HTR-8/SVneo (cell line): ENCODE measurements at regions not wholly inside any gene's neighbourhood (a gene's known extent, or its start where the extent isn't known, plus 50 kb on each side); places are given as distances from the start of the nearest gene placed in this dataset.
"Not testable (repeated sequence)": the region's sequence is repeated elsewhere in the genome, so short reads cannot be mapped to it uniquely, and the experiment has no call there.

Experiments
- DNase-seq: peaks from one replicate; pipeline ENCODE4 v3.0.0; 2011; ENCODE audit warnings: low spot score, mixed read lengths; ENCODE audit not compliant: insufficient read length
- FAIRE-seq: peaks from 2 replicates; lab custom pipeline; 2011; peaks lifted over from hg19 to GRCh38; lab: Jason Lieb, UNC

DNA sequence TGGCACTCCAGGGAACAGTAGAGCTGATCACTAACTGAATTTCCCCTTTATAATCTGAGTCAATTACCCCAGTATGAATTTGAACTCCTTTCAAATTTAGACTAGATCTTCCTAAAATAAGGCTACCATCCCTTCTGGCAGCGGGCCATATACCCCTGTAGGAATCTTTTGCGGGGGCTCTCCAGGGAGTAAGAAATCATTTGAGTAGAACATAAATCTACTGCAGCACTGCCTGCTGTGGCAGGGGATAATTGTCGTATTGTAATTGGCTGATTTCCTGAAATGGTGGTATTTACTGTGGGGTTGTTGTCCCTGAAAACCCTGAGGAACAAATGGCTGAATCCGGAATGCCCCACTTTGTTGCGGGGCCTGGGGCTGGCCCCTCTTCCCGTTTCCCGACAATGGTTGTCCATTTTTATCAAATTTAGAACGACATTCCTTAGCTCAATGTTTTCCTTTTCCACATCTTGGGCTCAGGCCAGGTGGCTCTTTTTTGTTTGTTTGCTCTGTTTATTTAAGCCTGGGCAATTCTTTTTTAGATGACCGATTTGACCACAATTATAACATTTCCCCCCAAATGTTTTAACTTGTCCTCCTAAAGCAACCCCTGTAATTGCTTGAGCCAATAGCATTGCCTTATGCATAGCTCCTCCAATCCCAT lies 74.8 kb upstream of the ZNF195 start:
- not testable (repeated sequence) for FAIRE-seq, DNase-seq

DNA sequence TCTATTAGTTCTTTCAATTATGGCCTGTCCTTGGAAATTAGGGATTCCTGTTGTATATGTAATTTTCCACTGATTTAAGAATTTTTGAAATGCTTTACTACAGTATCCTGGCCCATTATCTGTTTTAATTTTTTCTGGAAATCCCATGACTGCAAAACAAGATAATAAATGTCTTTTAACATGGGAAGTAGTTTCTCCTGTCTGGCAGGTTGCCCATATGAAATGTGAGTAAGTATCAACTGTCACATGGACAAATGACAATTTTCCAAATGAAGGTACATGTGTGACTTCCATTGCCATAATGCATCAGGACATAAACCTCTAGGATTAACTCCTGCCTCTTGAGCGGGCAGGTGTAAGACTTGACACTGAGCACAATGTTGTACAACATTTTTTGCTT lies 71.9 kb upstream of the ZNF195 start:
- FAIRE-seq, DNase-seq: not testable (repeated sequence)

DNA sequence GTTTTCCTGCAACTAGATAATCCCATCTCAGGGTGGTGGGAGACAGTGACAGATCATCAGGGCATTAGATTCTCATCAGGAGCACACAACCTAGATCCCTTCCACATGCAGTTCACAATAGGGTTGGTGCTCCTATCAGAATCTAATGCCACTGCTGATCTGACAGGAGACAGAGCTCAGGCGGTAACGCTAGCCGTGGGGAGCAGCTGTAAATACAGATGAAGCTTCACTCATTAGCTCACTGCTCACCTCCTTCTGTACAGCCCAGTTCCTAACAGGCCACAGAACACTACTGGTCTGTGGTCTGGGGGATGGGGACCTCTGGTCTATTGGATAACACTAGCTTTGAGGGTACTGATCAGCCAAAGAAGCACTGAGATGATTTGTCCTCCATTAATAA lies 66.6 kb upstream of the ZNF195 start:
- not testable (repeated sequence) for FAIRE-seq, DNase-seq

DNA sequence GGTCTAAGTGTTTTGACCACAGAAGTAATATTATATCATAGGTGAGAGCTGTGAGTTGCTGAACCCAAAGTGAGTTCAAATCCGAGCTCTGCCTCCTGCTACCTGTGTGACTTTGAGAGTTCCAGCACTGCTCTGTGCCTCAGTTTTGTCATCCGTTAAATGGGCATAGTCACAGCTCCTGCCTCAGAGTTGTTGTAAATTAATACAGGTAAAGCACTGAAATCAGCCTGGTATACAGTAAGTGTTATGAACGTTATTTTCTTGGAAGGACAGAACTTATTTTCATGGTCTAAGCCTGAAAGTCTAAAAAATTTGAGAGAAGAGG lies 65.4 kb upstream of the ZNF195 start:
- FAIRE-seq, DNase-seq: not testable (repeated sequence)

DNA sequence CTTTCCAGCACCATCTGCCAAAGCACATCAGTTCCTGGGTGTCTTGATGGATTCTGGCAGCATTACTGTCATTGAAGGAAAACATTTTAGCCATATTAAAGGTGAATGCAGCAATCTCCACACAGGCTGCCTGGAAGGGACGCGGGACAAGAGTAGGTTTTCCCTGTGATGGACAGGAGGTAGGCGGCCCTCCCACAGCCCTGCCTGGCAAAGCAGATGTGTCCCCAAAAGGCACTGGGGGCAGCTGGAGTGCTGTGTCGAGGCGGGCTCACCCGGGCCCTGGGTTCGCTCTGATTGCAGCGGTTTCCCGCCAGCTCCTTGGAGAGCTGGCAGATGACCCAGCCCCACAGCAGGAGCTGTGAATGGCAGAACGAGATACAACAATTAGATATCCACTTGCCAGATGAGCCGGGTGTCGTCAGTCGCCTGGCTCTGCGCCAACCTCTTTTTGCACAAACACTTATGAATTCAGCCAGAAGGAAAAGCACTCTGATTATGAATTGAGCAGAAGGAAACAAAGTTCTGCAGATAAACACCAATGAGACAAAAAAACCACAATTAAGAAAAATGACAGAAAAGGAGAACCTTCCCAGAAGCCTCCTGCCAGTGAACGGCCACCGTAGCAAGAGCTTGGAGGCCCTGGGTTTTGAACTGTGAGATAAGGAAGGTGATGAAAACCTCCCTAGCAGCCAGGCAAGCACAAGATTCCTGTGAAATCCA lies 64.9 kb upstream of the ZNF195 start:
- not testable (repeated sequence) for DNase-seq, FAIRE-seq

DNA sequence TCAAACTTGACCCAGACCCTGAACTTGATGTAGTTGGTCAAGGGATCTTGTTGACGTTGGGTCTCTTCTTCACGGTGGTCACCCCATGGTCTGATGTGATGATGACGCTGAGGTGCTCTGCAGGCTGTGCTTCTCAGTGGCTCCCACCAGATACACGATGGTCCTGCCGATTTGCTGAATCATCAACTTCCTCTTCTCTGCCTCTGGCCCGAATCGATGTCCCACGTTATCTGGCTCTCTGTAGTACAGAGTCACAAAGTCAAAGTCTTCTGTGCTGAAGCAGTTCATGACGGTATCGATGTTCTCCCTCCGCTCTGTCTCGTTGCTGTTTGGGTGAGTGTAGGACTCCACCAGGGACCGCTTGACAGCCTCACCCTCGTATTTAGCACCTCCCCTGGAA lies 58.5 kb upstream of the ZNF195 start:
- FAIRE-seq, DNase-seq: not testable (repeated sequence)

DNA sequence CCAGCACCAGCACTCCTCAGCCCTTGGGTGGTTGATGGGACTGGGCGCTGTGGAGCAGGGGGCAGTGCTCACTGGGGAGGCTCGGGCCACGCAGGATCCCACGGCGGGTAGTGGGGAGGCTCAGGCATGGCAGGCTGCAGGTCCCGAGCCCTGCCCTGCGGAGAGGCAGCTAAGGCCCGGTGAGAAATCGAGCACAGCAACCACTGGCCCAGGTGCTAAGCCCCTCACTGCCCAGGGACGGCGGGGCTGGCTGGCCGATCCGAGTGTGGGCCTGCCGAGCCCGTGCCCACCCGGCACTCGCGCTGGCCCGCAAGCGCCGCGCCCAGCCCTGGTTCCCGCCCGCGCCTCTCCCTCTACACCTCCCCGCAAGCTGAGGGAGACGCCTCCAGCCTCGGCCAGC lies 56.0 kb upstream of the ZNF195 start:
- DNase-seq (no peak), FAIRE-seq (no peak)

DNA sequence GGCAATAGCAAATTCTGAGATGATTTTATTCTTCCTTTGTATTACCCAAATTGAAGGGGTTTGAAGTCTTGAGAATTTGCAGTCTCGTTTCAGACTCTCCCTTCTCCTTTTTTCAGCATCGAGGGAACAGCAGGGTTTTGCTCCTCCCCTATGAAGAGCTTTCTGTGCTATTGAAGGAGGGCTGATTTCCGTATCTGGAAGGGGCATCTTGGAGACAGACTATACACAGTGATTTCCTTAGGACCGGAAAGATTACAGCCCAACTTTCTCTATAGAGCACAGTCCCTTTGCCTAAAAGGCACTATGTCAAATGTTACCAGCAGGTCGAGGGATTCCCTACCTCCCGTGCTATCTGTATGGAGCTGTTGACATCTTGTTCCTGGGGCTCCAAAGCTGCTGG lies 50.2 kb upstream of the ZNF195 start:
- FAIRE-seq = not testable (repeated sequence)

More for the DNA sequence above, 50.2 kb upstream of the ZNF195 start:
- not testable (repeated sequence) for DNase-seq
